SW480 (cell line): ENCODE measurements at regions not wholly inside any gene's neighbourhood (a gene's known extent, or its start where the extent isn't known, plus 50 kb on each side); places are given as distances from the start of the nearest gene placed in this dataset.
A peak's percentile ranks its signal among the peaks of the same experiment; 100 is the strongest.

Source experiments
- DNase-seq: peaks from one replicate; pipeline ENCODE4 v3.0.0-alpha.2; 2016; ENCODE audit warnings: low spot score

GRCh38 chr2:238635647-238636051 is 208.9 kb downstream of the ASB1 start:
- no peak for DNase-seq

- DNase-seq, result peak; percentile 6
Observed at GRCh38 chr2:238636269-238637073, 209.7 kb downstream of the ASB1 start.

- DNase-seq, result no peak
Observed at GRCh38 chr2:238638100-238638981, 209.5 kb upstream of the TWIST2 start.

- DNase-seq, result no peak
Observed at GRCh38 chr2:238638982-238639628, 208.8 kb upstream of the TWIST2 start.

- no peak for DNase-seq
Observed at GRCh38 chr2:238640486-238640885, 207.4 kb upstream of the TWIST2 start.

GRCh38 chr2:238642973-238643372 is 204.9 kb upstream of the TWIST2 start:
- DNase-seq, result no peak

- DNase-seq, result no peak
Observed at GRCh38 chr2:238643400-238643907, 204.4 kb upstream of the TWIST2 start.

GRCh38 chr2:238644095-238645081 is 203.5 kb upstream of the TWIST2 start:
- DNase-seq, result peak; percentile 52

- DNase-seq, result no peak
Observed at GRCh38 chr2:238645095-238645494, 202.8 kb upstream of the TWIST2 start.

GRCh38 chr2:238645716-238646115 is 202.2 kb upstream of the TWIST2 start:
- DNase-seq, result no peak

- DNase-seq, result no peak
Observed at GRCh38 chr2:238646281-238646680, 201.6 kb upstream of the TWIST2 start.

- DNase-seq, result no peak
Observed at GRCh38 chr2:238646803-238647202, 201.1 kb upstream of the TWIST2 start.

GRCh38 chr2:238649123-238649522 is 198.8 kb upstream of the TWIST2 start:
- no peak for DNase-seq

- no peak for DNase-seq
Observed at GRCh38 chr2:238649936-238650518, 197.9 kb upstream of the TWIST2 start.

GRCh38 chr2:238650536-238650935 is 197.3 kb upstream of the TWIST2 start:
- DNase-seq, result no peak

GRCh38 chr2:238651306-238652052 is 196.4 kb upstream of the TWIST2 start:
- no peak for DNase-seq

- DNase-seq, result no peak
Observed at GRCh38 chr2:238652053-238652770, 195.7 kb upstream of the TWIST2 start.

- no peak for DNase-seq
Observed at GRCh38 chr2:238652771-238653157, 195.1 kb upstream of the TWIST2 start.

GRCh38 chr2:238653431-238654109 is 194.3 kb upstream of the TWIST2 start:
- no peak for DNase-seq
